SK-N-SH (cell line): ENCODE measurements at regions not wholly inside any gene's neighbourhood (a gene's known extent, or its start where the extent isn't known, plus 50 kb on each side); places are given as distances from the start of the nearest gene placed in this dataset.

ENCODE experiments used
- CTCF ChIA-PET: fragments of 300-600, 350-600 bp; formaldehyde crosslinking; extraction: SDS; loops from one replicate; lab custom pipeline; 2021; lab: Yijun Ruan, JAX
- POLR2A ChIA-PET: fragments of 350-600 bp; sonication (Branson Sonifier 250); formaldehyde crosslinking; extraction: SDS; loops from one replicate; lab custom pipeline; 2020; ENCODE audit warnings: antibody characterized with exemption, inconsistent platforms; lab: Yijun Ruan, JAX
- DNase-seq: peaks from one replicate; pipeline ENCODE4 v3.0.0; 2012
- H2AFZ ChIP-seq: fragments of 200-600 bp; sonication (generic); 2 replicates; pipeline ENCODE4 v1.8.1; 2016; ENCODE audit warnings: antibody characterized with exemption, mild to moderate bottlenecking, low read depth
- H3F3A ChIP-seq: fragments of 200-600 bp; sonication (generic); replicated peaks from 2 replicates; pipeline ENCODE3; 2016; ENCODE audit warnings: antibody characterized with exemption, mild to moderate bottlenecking; ENCODE audit not compliant: insufficient read depth
- H3K27ac ChIP-seq, 2 experiments: fragments of 200-500 bp in 1 of 2; fragments of 200-600 bp in 1 of 2; sonication (Bioruptor generic) in 1 of 2; sonication (generic), shearing (Covaris generic) in 1 of 2; 2 replicates each; pipeline versions ENCODE4 v1.5.1 to v1.6.1; 2014 to 2016; ENCODE audit warnings: low read depth in 2 of 2, inconsistent platforms in 1 of 2, low read length in 1 of 2, mild to moderate bottlenecking in 1 of 2, mixed read lengths in 1 of 2
- H3K27me3 ChIP-seq: fragments of 200-600 bp; sonication (generic), shearing (Covaris generic); 2 replicates; pipeline ENCODE4 v1.6.1; 2016; ENCODE audit warnings: mixed run types; ENCODE audit not compliant: insufficient read depth
- H3K36me3 ChIP-seq, 2 experiments: fragments of 200-500 bp in 1 of 2; fragments of 200-600 bp in 1 of 2; sonication (Bioruptor generic) in 1 of 2; sonication (generic) in 1 of 2; replicated peaks in 1 of 2; 2 replicates each; pipeline versions ENCODE3 to v1.5.1; 2014 to 2016; ENCODE audit warnings: low read length in 1 of 2, mild to moderate bottlenecking in 1 of 2; ENCODE audit not compliant: insufficient read depth in 2 of 2, control insufficient read depth in 1 of 2
- H3K4me1 ChIP-seq, 2 experiments: fragments of 200-500 bp in 1 of 2; fragments of 200-600 bp in 1 of 2; sonication (Bioruptor generic) in 1 of 2; sonication (generic), shearing (Covaris generic) in 1 of 2; 2 replicates each; pipeline versions ENCODE4 v1.5.1 to v1.6.1; 2014 to 2016; ENCODE audit warnings: low read depth in 1 of 2, low read length in 1 of 2, mixed run types in 1 of 2; ENCODE audit not compliant: insufficient read depth in 2 of 2, control insufficient read depth in 1 of 2
- H3K4me2 ChIP-seq: fragments of 200-600 bp; sonication (generic), shearing (Covaris generic); 2 replicates; pipeline ENCODE4 v1.6.1; 2017; ENCODE audit warnings: mixed run types
- H3K4me3 ChIP-seq, 2 experiments: fragments of 200-500 bp in 1 of 2; fragments of 200-600 bp in 1 of 2; sonication (Bioruptor generic) in 1 of 2; sonication (generic), shearing (Covaris generic) in 1 of 2; 2 replicates each; pipeline versions ENCODE4 v1.5.1 to v1.8.1; 2014 to 2016; ENCODE audit warnings: low read depth in 2 of 2, inconsistent platforms in 1 of 2, low read length in 1 of 2, mild to moderate bottlenecking in 1 of 2, mixed read lengths in 1 of 2, moderate library complexity in 1 of 2
- H3K79me2 ChIP-seq: fragments of 200-600 bp; sonication (generic); 2 replicates; pipeline ENCODE4 v1.8.1; 2017; ENCODE audit warnings: mild to moderate bottlenecking; ENCODE audit not compliant: insufficient read depth
- H3K9ac ChIP-seq: fragments of 200-600 bp; sonication (generic); 2 replicates; pipeline ENCODE4 v1.6.1; 2017; ENCODE audit warnings: mixed run types
- H3K9me2 ChIP-seq: fragments of 200-600 bp; sonication (generic); 2 replicates; pipeline ENCODE4 v1.6.1; 2017; ENCODE audit warnings: mixed run types
- H3K9me3 ChIP-seq: fragments of 200-600 bp; sonication (generic); 2 replicates; pipeline ENCODE4 v1.6.1; 2017; ENCODE audit warnings: mixed run types, mild to moderate bottlenecking, moderate library complexity
- H4K20me1 ChIP-seq: fragments of 200-600 bp; sonication (generic); 2 replicates; pipeline ENCODE4 v1.6.1; 2017; ENCODE audit warnings: mild to moderate bottlenecking, mixed run types; ENCODE audit not compliant: insufficient read depth
- CHD2 ChIP-seq: fragments of 150-350 bp; IDR thresholded peaks from 2 replicates; pipeline ENCODE4 v1.6.1; 2018; ENCODE audit warnings: low read length; ENCODE audit not compliant: partially characterized antibody
- ELF1 ChIP-seq: IDR thresholded peaks from 2 replicates; pipeline ENCODE4 v1.4.0; 2012
- EP300 ChIP-seq, 2 experiments: IDR thresholded peaks; 2 replicates each; pipeline versions ENCODE4 v1.4.0 to v1.6.1; 2012; ENCODE audit warnings: borderline replicate concordance in 1 of 2, low read depth in 1 of 2, low read length in 1 of 2
- EZH2phosphoT487 ChIP-seq: fragments of 200-600 bp; sonication (generic); IDR thresholded peaks from 2 replicates; pipeline ENCODE4 v1.6.1; 2017; ENCODE audit warnings: low read depth, mixed run types, mild to moderate bottlenecking, antibody characterized with exemption, moderate library complexity, borderline replicate concordance
- GATA2 ChIP-seq: sonication (generic); formaldehyde crosslinking; IDR thresholded peaks from 2 replicates; pipeline ENCODE4 v1.5.0; 2020; ENCODE audit warnings: mild to moderate bottlenecking, missing genetic modification reagents
- MEF2A ChIP-seq: IDR thresholded peaks from 2 replicates; pipeline ENCODE4 v1.4.0; 2012; ENCODE audit warnings: low read depth, borderline replicate concordance
- NFIC ChIP-seq: IDR thresholded peaks from 2 replicates; pipeline ENCODE4 v1.4.0; 2012; ENCODE audit warnings: borderline replicate concordance
- PBX3 ChIP-seq: IDR thresholded peaks from 2 replicates; pipeline ENCODE4; 2012
- RCOR1 ChIP-seq: fragments of 150-350 bp; IDR thresholded peaks from 2 replicates; pipeline ENCODE4 v1.6.1; 2017; ENCODE audit warnings: antibody characterized with exemption, low read length
- RFX5 ChIP-seq: IDR thresholded peaks from 2 replicates; pipeline ENCODE4 v1.6.1; 2012; ENCODE audit warnings: mild to moderate bottlenecking, improper control_type of control experiment, low read length
- RXRA ChIP-seq: IDR thresholded peaks from 2 replicates; pipeline ENCODE4 v1.4.0; 2012; ENCODE audit warnings: low read depth, mild to moderate bottlenecking, borderline replicate concordance
- TAF1 ChIP-seq: IDR thresholded peaks from 2 replicates; pipeline ENCODE4 v1.6.1; 2012; ENCODE audit warnings: low read depth, mild to moderate bottlenecking, low read length, moderate library complexity, borderline replicate concordance
- TF ChIP-seq, protein P1 (sequence below): IDR thresholded peaks from 2 replicates; pipeline ENCODE4 v1.4.0; 2012; ENCODE audit warnings: low read depth
- TF ChIP-seq, protein P2 (sequence below): IDR thresholded peaks from 2 replicates; pipeline ENCODE4 v1.4.0; 2012; ENCODE audit warnings: low read depth, borderline replicate concordance
- TF ChIP-seq, protein P3 (sequence below): fragments of 150-350 bp; IDR thresholded peaks from 2 replicates; pipeline ENCODE4 v1.6.1; 2017; ENCODE audit warnings: antibody characterized with exemption, low read length, low read depth, borderline replicate concordance

DNA sequence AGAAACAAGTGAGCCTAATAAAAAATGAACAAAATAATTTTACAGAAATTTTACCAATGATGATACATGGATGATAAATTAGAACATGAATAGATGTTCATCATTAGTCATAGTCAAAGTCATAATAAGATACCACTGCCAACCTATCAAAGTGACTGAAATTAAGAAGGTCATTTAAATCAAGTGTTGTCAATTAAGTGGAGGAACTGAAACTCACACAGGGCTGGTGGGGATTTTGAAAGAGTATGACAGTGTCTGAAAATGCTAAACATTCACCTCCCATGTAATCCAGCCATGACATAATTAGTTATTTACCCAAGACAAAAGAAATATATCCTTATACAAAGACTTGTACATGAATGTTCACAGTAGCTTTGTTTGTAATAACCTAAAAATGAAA, 57.1 kb upstream of the DYNC1I1 start:
- no peak overlapping the region for H3K4me3 ChIP-seq
- ChIA-PET POLR2A (no interaction called here), CTCF (interaction anchor here (1.6 to 3.7 kb wide), 3 partner anchors 9 to 157 kb away, joined by 3 to 31 read pairs (median 6); no protein-coding TSS in a partner anchor)
- no peaks in the 10 kb centered on the region for H3K79me2 ChIP-seq
- no peaks in the 10 kb centered on the region for H3K9me2 ChIP-seq
- no peak overlapping the region for H3K27ac ChIP-seq
- DNase-seq = no peak
- H3K4me2 ChIP-seq = no peak overlapping the region
- H4K20me1 ChIP-seq = no peaks in the 10 kb centered on the region
- no peak overlapping the region for H3K9ac ChIP-seq
- H3K27me3 ChIP-seq = no peaks in the 10 kb centered on the region; the same call in 1 of the 2 replicates
- H3K36me3 ChIP-seq = no peaks in the 10 kb centered on the region
- no peak overlapping the region for H2AFZ ChIP-seq
- H3F3A ChIP-seq = no peaks in the 10 kb centered on the region
- no peaks in the 10 kb centered on the region for H3K9me3 ChIP-seq
- no peaks in the 10 kb centered on the region for H3K4me1 ChIP-seq
- TF ChIP-seq NFIC (no peak), RXRA (no peak), CHD2 (no peak)
- TF ChIP-seq, protein P1, sequence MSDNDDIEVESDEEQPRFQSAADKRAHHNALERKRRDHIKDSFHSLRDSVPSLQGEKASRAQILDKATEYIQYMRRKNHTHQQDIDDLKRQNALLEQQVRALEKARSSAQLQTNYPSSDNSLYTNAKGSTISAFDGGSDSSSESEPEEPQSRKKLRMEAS = no peak

DNA sequence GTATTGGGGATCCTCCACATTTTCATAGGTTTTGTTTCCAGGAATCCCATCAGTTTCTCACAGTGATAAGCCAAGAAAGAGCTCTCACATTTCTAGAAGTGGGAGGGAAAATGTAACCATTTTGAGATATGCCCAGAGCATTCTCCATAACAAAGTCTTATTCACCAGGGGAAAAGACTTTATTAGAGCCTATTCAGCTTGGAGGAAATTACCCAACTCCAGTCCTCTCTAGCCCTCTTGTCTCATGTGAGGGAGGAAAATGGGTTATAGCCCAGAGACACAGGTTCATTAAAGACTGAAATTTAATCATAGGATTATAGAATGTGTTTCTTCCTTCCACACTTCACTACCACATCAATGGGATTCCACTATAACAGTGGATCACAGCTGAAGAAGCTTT, 61.6 kb upstream of the DYNC1I1 start:
- ChIA-PET POLR2A (no interaction called here), CTCF (interaction anchor here (0.7 to 1.8 kb wide), 4 partner anchors 13 to 199 kb away, joined by 3 to 10 read pairs (median 6); no protein-coding TSS in a partner anchor)
- DNase-seq = no peak
- Histone ChIP-seq H3K79me2 (no peaks in the 10 kb centered on the region), H3K27ac (no peak overlapping the region), H3K4me2 (no peak overlapping the region), H4K20me1 (no peaks in the 10 kb centered on the region), H3K9me2 (no peaks in the 10 kb centered on the region), H2AFZ (no peak overlapping the region), H3K9ac (no peak overlapping the region), H3K4me1 (no peaks in the 10 kb centered on the region), H3K27me3 (no peaks in the 10 kb centered on the region), H3F3A (no peaks in the 10 kb centered on the region), H3K4me3 (no peak overlapping the region), H3K36me3 (no peaks in the 10 kb centered on the region), H3K9me3 (no peaks in the 10 kb centered on the region)
- TF ChIP-seq RXRA (no peak), RCOR1 (no peak), RFX5 (no peak), PBX3 (no peak), ELF1 (no peak)

DNA sequence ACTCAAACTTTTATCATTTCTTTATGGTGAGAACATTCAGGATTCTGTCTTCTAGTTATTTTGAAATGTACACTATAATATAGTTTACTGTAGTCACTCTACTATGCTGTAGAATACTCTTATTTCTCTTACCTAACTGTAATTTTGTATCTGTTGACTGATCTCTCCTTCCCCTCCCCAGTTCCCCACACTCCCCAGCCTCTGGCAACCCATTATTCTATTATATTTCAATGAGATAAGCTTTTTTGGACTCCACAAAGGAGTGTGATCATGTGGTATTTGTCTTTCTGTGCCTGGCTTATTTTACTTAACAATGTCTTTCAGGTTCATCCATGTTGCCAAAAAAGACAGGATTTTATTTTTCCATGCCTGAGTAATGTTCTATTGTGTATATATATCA, 71.4 kb upstream of the DYNC1I1 start:
- Histone ChIP-seq H2AFZ (no peak overlapping the region), H3K4me2 (no peak overlapping the region), H4K20me1 (no peaks in the 10 kb centered on the region), H3F3A (no peaks in the 10 kb centered on the region), H3K9me2 (no peaks in the 10 kb centered on the region), H3K27ac (no peak overlapping the region), H3K79me2 (no peaks in the 10 kb centered on the region), H3K4me1 (peaks cover 0 to 4% of the 10 kb centered on the region in 2 experiments; a peak in 2 of 4 replicates), H3K27me3 (no peaks in the 10 kb centered on the region), H3K9ac (no peak overlapping the region), H3K36me3 (no peaks in the 10 kb centered on the region), H3K9me3 (0 out of 2 replicates have a peak, but pooled peaks cover 4% of the 10 kb centered on the region), H3K4me3 (no peak overlapping the region)
- ChIA-PET POLR2A (no interaction called here), CTCF (interaction anchor here (1.0 to 4.8 kb wide), 6 partner anchors 11 to 189 kb away, joined by 3 to 39 read pairs (median 4); no protein-coding TSS in a partner anchor)
- no peak for DNase-seq
- TF ChIP-seq, protein P1 = no peak
- no peak for TF ChIP-seq EZH2phosphoT487
- no peak for TF ChIP-seq ELF1
- TF ChIP-seq, protein P2, sequence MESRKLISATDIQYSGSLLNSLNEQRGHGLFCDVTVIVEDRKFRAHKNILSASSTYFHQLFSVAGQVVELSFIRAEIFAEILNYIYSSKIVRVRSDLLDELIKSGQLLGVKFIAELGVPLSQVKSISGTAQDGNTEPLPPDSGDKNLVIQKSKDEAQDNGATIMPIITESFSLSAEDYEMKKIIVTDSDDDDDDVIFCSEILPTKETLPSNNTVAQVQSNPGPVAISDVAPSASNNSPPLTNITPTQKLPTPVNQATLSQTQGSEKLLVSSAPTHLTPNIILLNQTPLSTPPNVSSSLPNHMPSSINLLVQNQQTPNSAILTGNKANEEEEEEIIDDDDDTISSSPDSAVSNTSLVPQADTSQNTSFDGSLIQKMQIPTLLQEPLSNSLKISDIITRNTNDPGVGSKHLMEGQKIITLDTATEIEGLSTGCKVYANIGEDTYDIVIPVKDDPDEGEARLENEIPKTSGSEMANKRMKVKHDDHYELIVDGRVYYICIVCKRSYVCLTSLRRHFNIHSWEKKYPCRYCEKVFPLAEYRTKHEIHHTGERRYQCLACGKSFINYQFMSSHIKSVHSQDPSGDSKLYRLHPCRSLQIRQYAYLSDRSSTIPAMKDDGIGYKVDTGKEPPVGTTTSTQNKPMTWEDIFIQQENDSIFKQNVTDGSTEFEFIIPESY = no peak
- peak; percentile 65 for TF ChIP-seq GATA2 (CRISPR knock-in tag)
- TF ChIP-seq EP300 (IDR thresholded peaks at IDR 0.05; ENCODE audit: borderline replicate concordance in 1 of 2, low read depth in 1 of 2, low read length in 1 of 2) = peak in 1 of 2 experiments; percentile 39; a peak in 1 of 4 replicates
- TF ChIP-seq, protein P3, sequence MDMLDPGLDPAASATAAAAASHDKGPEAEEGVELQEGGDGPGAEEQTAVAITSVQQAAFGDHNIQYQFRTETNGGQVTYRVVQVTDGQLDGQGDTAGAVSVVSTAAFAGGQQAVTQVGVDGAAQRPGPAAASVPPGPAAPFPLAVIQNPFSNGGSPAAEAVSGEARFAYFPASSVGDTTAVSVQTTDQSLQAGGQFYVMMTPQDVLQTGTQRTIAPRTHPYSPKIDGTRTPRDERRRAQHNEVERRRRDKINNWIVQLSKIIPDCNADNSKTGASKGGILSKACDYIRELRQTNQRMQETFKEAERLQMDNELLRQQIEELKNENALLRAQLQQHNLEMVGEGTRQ = no peak
- no peak for TF ChIP-seq PBX3
- no peak for TF ChIP-seq MEF2A
- no peak for TF ChIP-seq TAF1
